ENCODE measurements at regions not wholly inside any gene's neighbourhood (a gene's known extent, or its start where the extent isn't known, plus 50 kb on each side); places are given as distances from the start of the nearest gene placed in this dataset.
A peak's percentile ranks its signal among the peaks of the same experiment; 100 is the strongest.
"Not testable (repeated sequence)": the region's sequence is repeated elsewhere in the genome, so short reads cannot be mapped to it uniquely, and the experiment has no call there.

GRCh38 chr10:34015700-34016099 lies 681.2 kb upstream of the NRP1 start:
- DNase-seq (ENCODE audit: low read depth) = no peak

GRCh38 chr10:34013235-34013634 lies 678.8 kb upstream of the NRP1 start:
- no peak for DNase-seq (ENCODE audit: low read depth)

- DNase-seq (ENCODE audit: low read depth) = no peak
These were observed 676.4 kb upstream of the NRP1 start for GRCh38 chr10:34010891-34011290.

- DNase-seq (ENCODE audit: low read depth) = not testable (repeated sequence)
These were observed 675.8 kb upstream of the NRP1 start for GRCh38 chr10:34010228-34010627.

GRCh38 chr10:34008656-34009055 lies 674.2 kb upstream of the NRP1 start:
- no peak for DNase-seq (ENCODE audit: low read depth)

- no peak for DNase-seq (ENCODE audit: low read depth)
These were observed 672.0 kb upstream of the NRP1 start for GRCh38 chr10:34006471-34006870.

GRCh38 chr10:34003561-34003960 lies 669.1 kb upstream of the NRP1 start:
- DNase-seq (ENCODE audit: low read depth) = no peak

- DNase-seq (ENCODE audit: low read depth) = no peak
These were observed 668.4 kb upstream of the NRP1 start for GRCh38 chr10:34002896-34003295.

- no peak for DNase-seq (ENCODE audit: low read depth)
These were observed 667.4 kb upstream of the NRP1 start for GRCh38 chr10:34001831-34002230.

GRCh38 chr10:34001087-34001580 lies 666.7 kb upstream of the NRP1 start:
- no peak for DNase-seq (ENCODE audit: low read depth)

- no peak for DNase-seq (ENCODE audit: low read depth)
These were observed 659.5 kb upstream of the NRP1 start for GRCh38 chr10:33993917-33994316.

GRCh38 chr10:33991924-33992323 lies 657.5 kb upstream of the NRP1 start:
- DNase-seq (ENCODE audit: low read depth) = no peak

GRCh38 chr10:33986515-33986914 lies 652.0 kb upstream of the NRP1 start:
- DNase-seq (ENCODE audit: low read depth) = no peak

- DNase-seq (ENCODE audit: low read depth) = no peak
These were observed 651.5 kb upstream of the NRP1 start for GRCh38 chr10:33986016-33986415.

- DNase-seq (ENCODE audit: low read depth) = no peak
These were observed 648.5 kb upstream of the NRP1 start for GRCh38 chr10:33982995-33983394.

- no peak for DNase-seq (ENCODE audit: low read depth)
These were observed 646.8 kb upstream of the NRP1 start for GRCh38 chr10:33981301-33981700.

GRCh38 chr10:33979195-33979594 lies 644.7 kb upstream of the NRP1 start:
- no peak for DNase-seq (ENCODE audit: low read depth)

- DNase-seq (ENCODE audit: low read depth) = no peak
These were observed 641.0 kb upstream of the NRP1 start for GRCh38 chr10:33975481-33975880.

- DNase-seq (ENCODE audit: low read depth) = no peak
These were observed 640.6 kb upstream of the NRP1 start for GRCh38 chr10:33974976-33975478.

- no peak for DNase-seq (ENCODE audit: low read depth)
These were observed 634.5 kb upstream of the NRP1 start for GRCh38 chr10:33968983-33969382.

GRCh38 chr10:33967606-33968120 lies 633.2 kb upstream of the NRP1 start:
- DNase-seq (ENCODE audit: low read depth) = no peak

GRCh38 chr10:33966946-33967345 lies 632.5 kb upstream of the NRP1 start:
- DNase-seq (ENCODE audit: low read depth) = no peak

- no peak for DNase-seq (ENCODE audit: low read depth)
These were observed 631.5 kb upstream of the NRP1 start for GRCh38 chr10:33965795-33966581.

- DNase-seq (ENCODE audit: low read depth) = peak; percentile 26
These were observed 629.3 kb upstream of the NRP1 start for GRCh38 chr10:33963729-33964128.
